CD4-positive, CD25-positive, alpha-beta regulatory T cell (primary cell): ENCODE measurements at regions not wholly inside any gene's neighbourhood (a gene's known extent, or its start where the extent isn't known, plus 50 kb on each side); places are given as distances from the start of the nearest gene placed in this dataset.
"Not testable (repeated sequence)": the region's sequence is repeated elsewhere in the genome, so short reads cannot be mapped to it uniquely, and the experiment has no call there.

Experiments
- ATAC-seq, 2 donors: fragments of 150-1000 bp; cut with Tn5 transposase; one replicate each; pipeline ENCODE4 v1.10.0; 2021; ENCODE audit warnings: low read depth in 2 of 2, moderate number of reproducible peaks in 2 of 2, moderate library complexity in 1 of 2
- DNase-seq, 3 donors: peaks; one replicate each; pipeline versions ENCODE4 v3.0.0 to v3.0.0-alpha.2; 2012 to 2022; ENCODE audit warnings: mixed read lengths in 1 of 3
- H3K27ac ChIP-seq: one replicate; pipeline ENCODE4 v1.7.0; 2013; ENCODE audit warnings: mild to moderate bottlenecking, low read length; ENCODE audit not compliant: insufficient read depth, poor library complexity, severe bottlenecking
- H3K27me3 ChIP-seq: one replicate; pipeline ENCODE4 v1.7.0; 2013; ENCODE audit warnings: low read length; ENCODE audit not compliant: control insufficient read depth, insufficient read depth
- H3K36me3 ChIP-seq: one replicate; pipeline ENCODE4 v1.7.0; 2013; ENCODE audit warnings: mild to moderate bottlenecking, low read length, moderate library complexity; ENCODE audit not compliant: control insufficient read depth, insufficient read depth
- H3K4me1 ChIP-seq: 2 replicates; pipeline ENCODE4 v1.7.0; 2013; ENCODE audit warnings: mild to moderate bottlenecking, low read length; ENCODE audit not compliant: insufficient read depth, control insufficient read depth, poor library complexity, severe bottlenecking
- H3K4me3 ChIP-seq: one replicate; pipeline ENCODE4 v1.7.0; 2013; ENCODE audit warnings: low read depth, mild to moderate bottlenecking, low read length, moderate library complexity
- H3K9me3 ChIP-seq, 2 experiments: 1 replicate in 1 of 2; 2 replicates in 1 of 2; pipeline ENCODE4 v1.7.0; 2013; ENCODE audit warnings: low read length in 2 of 2, mild to moderate bottlenecking in 1 of 2, moderate library complexity in 1 of 2; ENCODE audit not compliant: control insufficient read depth in 2 of 2
- H3K27ac Mint-ChIP-seq, 3 donors: one replicate each; pipeline ENCODE4 v1.8.0; 2020 to 2022; ENCODE audit warnings: mild to moderate bottlenecking in 3 of 3, mixed read lengths in 3 of 3, moderate library complexity in 2 of 3
- H3K27me3 Mint-ChIP-seq: one replicate; pipeline ENCODE4 v1.8.0; 2022; ENCODE audit warnings: mild to moderate bottlenecking, mixed read lengths
- H3K36me3 Mint-ChIP-seq: one replicate; pipeline ENCODE4 v1.8.0; 2020; ENCODE audit warnings: mixed read lengths
- H3K4me1 Mint-ChIP-seq, 4 donors: one replicate each; pipeline ENCODE4 v1.8.0; 2020 to 2022; ENCODE audit warnings: mixed read lengths in 4 of 4, mild to moderate bottlenecking in 1 of 4
- H3K4me3 Mint-ChIP-seq, 4 donors: one replicate each; pipeline ENCODE4 v1.8.0; 2020 to 2022; ENCODE audit warnings: mild to moderate bottlenecking in 4 of 4, mixed read lengths in 4 of 4, moderate library complexity in 3 of 4
- H3K9me3 Mint-ChIP-seq, 7 donors: one replicate each; pipeline ENCODE4 v1.8.0; 2020 to 2022; ENCODE audit warnings: mixed read lengths in 7 of 7, mild to moderate bottlenecking in 3 of 7, moderate library complexity in 2 of 7

DNA sequence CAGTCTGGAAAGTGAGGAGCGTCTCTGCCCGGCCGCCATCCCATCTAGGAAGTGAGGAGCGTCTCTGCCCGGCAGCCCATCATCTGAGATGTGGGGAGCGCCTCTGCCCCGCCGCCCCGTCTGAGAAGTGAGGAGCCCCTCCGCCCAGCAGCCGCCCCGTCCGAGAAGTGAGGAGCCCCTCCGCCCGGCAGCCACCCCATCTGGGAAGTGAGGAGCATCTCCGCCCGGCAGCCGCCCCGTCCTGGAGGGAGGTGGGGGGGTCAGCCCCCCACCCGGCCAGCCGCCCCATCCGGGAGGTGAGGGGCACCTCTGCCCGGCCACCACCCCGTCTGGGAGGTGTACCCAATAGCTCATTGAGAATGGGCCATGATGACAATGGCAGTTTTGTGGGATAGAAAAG is 75.4 kb upstream of the EXOC4 start:
- H3K9me3 Mint-ChIP-seq, H3K4me3 ChIP-seq, H3K4me1 Mint-ChIP-seq, H3K36me3 ChIP-seq, DNase-seq, H3K27ac ChIP-seq, H3K27ac Mint-ChIP-seq, ATAC-seq, H3K27me3 ChIP-seq, H3K4me1 ChIP-seq, H3K36me3 Mint-ChIP-seq, H3K9me3 ChIP-seq, H3K4me3 Mint-ChIP-seq: not testable (repeated sequence)
- peaks cover 14% of the 10 kb centered on the region for H3K27me3 Mint-ChIP-seq

DNA sequence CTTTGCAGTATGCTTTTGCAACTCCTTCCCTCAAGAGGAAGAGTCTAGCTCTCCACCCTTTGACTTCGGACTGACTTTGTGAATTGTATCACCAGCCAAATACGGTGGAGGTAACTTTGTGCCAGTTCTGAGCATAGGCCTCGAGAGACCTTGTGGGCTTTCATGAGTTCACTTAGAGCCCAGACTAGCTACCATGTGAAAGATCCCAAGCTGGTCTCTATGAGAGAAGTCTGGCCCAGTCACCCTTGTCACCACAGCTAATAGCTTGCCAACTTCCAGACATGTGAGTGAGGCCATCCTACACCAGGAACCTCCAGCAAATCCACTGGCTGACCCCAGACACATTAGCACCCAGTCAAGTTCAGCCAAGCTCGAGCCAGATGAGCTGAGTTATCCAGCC is 72.2 kb upstream of the EXOC4 start:
- Histone ChIP-seq H3K9me3 (no peaks in the 10 kb centered on the region), H3K4me1 (no peaks in the 10 kb centered on the region), H3K4me3 (no peak overlapping the region), H3K27me3 (no peaks in the 10 kb centered on the region), H3K27ac (no peak overlapping the region), H3K36me3 (no peaks in the 10 kb centered on the region)
- H3K9me3 Mint-ChIP-seq: peaks cover 0 to 5% (median 0%) of the 10 kb centered on the region in 7 donors
- ATAC-seq (no peak), DNase-seq (no peak)
- H3K36me3 Mint-ChIP-seq: no peaks in the 10 kb centered on the region
- H3K4me3 Mint-ChIP-seq: no peak overlapping the region
- H3K4me1 Mint-ChIP-seq: no peaks in the 10 kb centered on the region
- H3K27ac Mint-ChIP-seq: no peak overlapping the region
- H3K27me3 Mint-ChIP-seq: peaks cover 13% of the 10 kb centered on the region

DNA sequence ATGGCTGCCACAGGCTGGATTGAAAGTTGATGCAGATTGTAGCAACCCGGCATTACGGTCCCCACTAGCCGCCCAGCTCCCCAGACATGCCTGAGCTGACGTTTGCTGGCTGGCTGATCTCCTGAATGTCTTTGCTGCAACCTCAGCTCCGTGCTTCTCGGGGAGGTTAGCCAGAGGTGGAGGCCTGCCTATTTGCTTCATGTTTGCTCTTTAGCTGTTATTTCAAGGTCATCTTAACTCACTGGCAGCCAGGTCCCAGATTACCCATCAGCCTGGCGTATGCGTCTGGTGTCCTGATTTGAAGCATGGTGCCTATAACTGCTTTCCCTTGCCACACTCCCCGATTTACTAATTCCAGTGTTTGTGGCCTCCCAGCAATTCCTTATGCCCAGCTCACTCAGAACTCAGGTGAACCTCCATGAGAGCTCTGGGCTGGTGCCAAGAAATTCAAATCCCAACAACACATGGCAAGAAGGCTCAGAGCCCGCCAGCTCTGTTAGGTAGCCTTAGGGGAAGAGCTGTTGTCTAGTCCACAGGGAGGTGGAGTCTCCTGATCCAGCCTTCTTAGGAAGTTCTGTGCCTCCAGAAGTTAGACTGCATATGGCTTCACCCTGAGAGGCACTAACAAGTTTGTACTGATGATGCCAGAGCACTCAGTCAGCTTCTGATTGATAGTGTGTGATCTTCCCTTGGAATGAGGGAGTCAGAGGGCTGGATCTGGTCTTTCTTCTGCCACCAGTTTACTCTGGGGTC is 69.7 kb upstream of the EXOC4 start:
- ATAC-seq (no peak), DNase-seq (no peak)
- Mint-ChIP-seq H3K27me3 (peaks cover 15% of the 10 kb centered on the region), H3K4me1 (no peaks in the 10 kb centered on the region), H3K27ac (no peak overlapping the region), H3K4me3 (no peak overlapping the region), H3K36me3 (no peaks in the 10 kb centered on the region), H3K9me3 (peaks cover 0 to 5% (median 1%) of the 10 kb centered on the region in 7 donors)
- H3K27me3 ChIP-seq: no peaks in the 10 kb centered on the region
- no peak overlapping the region for H3K27ac ChIP-seq
- H3K9me3 ChIP-seq: no peaks in the 10 kb centered on the region
- no peaks in the 10 kb centered on the region for H3K4me1 ChIP-seq
- no peaks in the 10 kb centered on the region for H3K36me3 ChIP-seq
- H3K4me3 ChIP-seq: no peak overlapping the region

DNA sequence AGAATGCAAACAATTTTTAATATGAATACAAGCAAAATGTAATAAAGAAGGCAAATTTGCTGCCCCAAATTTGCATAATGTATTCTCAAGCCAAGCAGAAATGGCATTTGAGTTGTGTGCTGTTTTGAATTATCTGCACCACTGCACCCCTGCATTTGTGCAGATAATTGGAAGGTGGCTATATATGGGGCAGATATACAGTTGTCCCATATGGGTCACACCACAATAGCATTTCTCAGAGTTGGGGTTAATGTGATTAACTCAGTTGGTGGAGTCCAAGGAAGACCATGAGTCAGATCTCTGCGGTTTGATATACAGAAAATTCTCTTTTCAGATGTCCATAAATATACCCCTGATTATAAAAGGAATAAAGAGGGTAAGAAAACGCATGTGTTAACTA is 68.9 kb upstream of the EXOC4 start:
- no peaks in the 10 kb centered on the region for H3K9me3 ChIP-seq
- H3K27ac Mint-ChIP-seq: no peak overlapping the region
- H3K9me3 Mint-ChIP-seq: peaks cover 0 to 3% (median 0%) of the 10 kb centered on the region in 7 donors
- no peak overlapping the region for H3K27ac ChIP-seq
- H3K27me3 Mint-ChIP-seq: peaks cover 12% of the 10 kb centered on the region
- ATAC-seq (no peak), DNase-seq (no peak)
- H3K27me3 ChIP-seq: no peaks in the 10 kb centered on the region
- H3K36me3 ChIP-seq: no peaks in the 10 kb centered on the region
- H3K4me3 ChIP-seq: no peak overlapping the region
- no peaks in the 10 kb centered on the region for H3K4me1 Mint-ChIP-seq
- H3K36me3 Mint-ChIP-seq: no peaks in the 10 kb centered on the region
- no peak overlapping the region for H3K4me3 Mint-ChIP-seq
- H3K4me1 ChIP-seq: no peaks in the 10 kb centered on the region

DNA sequence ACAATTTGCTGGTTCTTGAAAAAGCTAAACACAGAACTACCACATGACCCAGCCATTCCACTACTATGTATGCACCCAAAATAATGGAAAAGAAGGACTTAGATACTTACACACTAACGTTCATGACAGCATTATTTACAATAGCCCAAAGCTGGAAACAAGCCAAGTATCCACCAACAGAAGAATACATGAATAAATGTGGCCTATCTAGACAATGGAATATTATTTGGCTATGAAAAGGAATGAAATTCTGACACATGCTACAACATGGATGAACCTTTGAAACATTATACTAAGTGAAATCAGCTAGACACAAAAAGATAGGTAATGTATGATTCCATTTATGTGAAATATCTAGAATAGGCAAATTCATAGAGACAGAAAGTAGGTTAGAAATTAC is 67.4 kb upstream of the EXOC4 start:
- Mint-ChIP-seq H3K4me3 (no peak overlapping the region), H3K4me1 (no peaks in the 10 kb centered on the region), H3K36me3 (no peaks in the 10 kb centered on the region), H3K27ac (no peak overlapping the region), H3K9me3 (peaks cover 0 to 3% (median 0%) of the 10 kb centered on the region in 7 donors), H3K27me3 (peaks cover 12% of the 10 kb centered on the region)
- H3K4me1 ChIP-seq: no peaks in the 10 kb centered on the region
- H3K4me3 ChIP-seq: no peak overlapping the region
- no peaks in the 10 kb centered on the region for H3K27me3 ChIP-seq
- H3K27ac ChIP-seq: no peak overlapping the region
- ATAC-seq (no peak), DNase-seq (no peak)
- no peaks in the 10 kb centered on the region for H3K36me3 ChIP-seq
- H3K9me3 ChIP-seq: no peaks in the 10 kb centered on the region

DNA sequence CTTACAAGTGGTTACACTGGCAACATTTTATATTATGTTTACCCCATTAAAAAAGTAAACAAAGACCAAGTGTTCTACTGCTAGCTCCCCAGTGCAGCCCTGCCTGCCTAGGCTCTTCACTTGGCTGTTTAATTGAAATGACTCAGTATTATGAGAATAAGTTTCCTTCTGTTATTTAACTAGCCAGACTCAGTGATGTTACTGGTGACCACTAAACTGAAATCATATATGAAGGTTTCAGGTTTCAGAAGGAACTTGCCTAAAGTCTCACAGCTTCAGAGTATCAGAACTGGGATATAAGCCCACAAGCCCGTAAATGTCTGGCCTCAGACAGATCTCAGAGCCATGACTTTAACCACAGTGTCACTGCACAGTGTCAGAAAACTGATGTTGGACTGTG is 66.8 kb upstream of the EXOC4 start:
- DNase-seq: no peak
- H3K36me3 ChIP-seq: no peaks in the 10 kb centered on the region
- no peak overlapping the region for H3K4me3 ChIP-seq
- H3K4me1 ChIP-seq: no peaks in the 10 kb centered on the region
- no peaks in the 10 kb centered on the region for H3K9me3 ChIP-seq
- Mint-ChIP-seq H3K4me1 (no peaks in the 10 kb centered on the region), H3K27ac (no peak overlapping the region), H3K9me3 (peaks cover 0 to 3% (median 0%) of the 10 kb centered on the region in 7 donors), H3K27me3 (peaks cover 17% of the 10 kb centered on the region), H3K36me3 (no peaks in the 10 kb centered on the region), H3K4me3 (no peak overlapping the region)
- no peak for ATAC-seq
- H3K27ac ChIP-seq: no peak overlapping the region
- H3K27me3 ChIP-seq: no peaks in the 10 kb centered on the region

GRCh38 chr7:133190172-133190528 is 62.7 kb upstream of the EXOC4 start:
- no peaks in the 10 kb centered on the region for H3K27me3 ChIP-seq
- no peaks in the 10 kb centered on the region for H3K9me3 ChIP-seq
- no peaks in the 10 kb centered on the region for H3K36me3 Mint-ChIP-seq
- no peak for DNase-seq
- no peaks in the 10 kb centered on the region for H3K4me1 ChIP-seq
- H3K9me3 Mint-ChIP-seq: peaks cover 0 to 4% (median 0%) of the 10 kb centered on the region in 7 donors
- no peak overlapping the region for H3K4me3 Mint-ChIP-seq
- H3K27me3 Mint-ChIP-seq: peaks cover 24% of the 10 kb centered on the region
- H3K36me3 ChIP-seq: no peaks in the 10 kb centered on the region
- ATAC-seq: no peak
- H3K4me3 ChIP-seq: no peak overlapping the region
- no peak overlapping the region for H3K27ac Mint-ChIP-seq
- no peaks in the 10 kb centered on the region for H3K4me1 Mint-ChIP-seq
- no peak overlapping the region for H3K27ac ChIP-seq

DNA sequence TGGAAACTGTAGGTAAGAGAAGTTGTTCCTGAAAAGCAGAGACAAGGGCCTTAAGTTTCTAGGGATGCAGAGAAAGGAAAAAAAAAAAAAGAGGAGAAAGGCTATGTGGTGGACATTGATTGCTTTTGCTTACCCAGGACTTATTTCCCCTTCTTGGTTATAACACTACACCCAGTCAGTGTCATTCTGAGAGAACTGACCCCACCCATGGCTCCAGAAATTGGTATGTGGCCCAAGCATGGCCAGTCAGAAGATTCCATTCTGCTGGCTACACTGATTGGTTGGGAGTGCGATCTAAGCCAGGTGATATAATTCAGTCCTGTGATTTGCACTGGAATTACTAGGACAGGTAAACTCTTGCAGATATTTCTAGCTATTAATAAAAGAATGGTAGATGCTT is 62.2 kb upstream of the EXOC4 start:
- ATAC-seq: no peak
- DNase-seq: no peak
- Mint-ChIP-seq H3K4me3 (no peak overlapping the region), H3K4me1 (no peaks in the 10 kb centered on the region), H3K36me3 (no peaks in the 10 kb centered on the region), H3K27me3 (peaks cover 21% of the 10 kb centered on the region), H3K27ac (no peak overlapping the region), H3K9me3 (peaks cover 0 to 4% (median 0%) of the 10 kb centered on the region in 7 donors)
- Histone ChIP-seq H3K27me3 (no peaks in the 10 kb centered on the region), H3K9me3 (no peaks in the 10 kb centered on the region), H3K4me3 (no peak overlapping the region), H3K4me1 (no peaks in the 10 kb centered on the region), H3K27ac (no peak overlapping the region), H3K36me3 (no peaks in the 10 kb centered on the region)
